ENCODE measurements at regions not wholly inside any gene's neighbourhood (a gene's known extent, or its start where the extent isn't known, plus 50 kb on each side); places are given as distances from the start of the nearest gene placed in this dataset.

- no peaks in the 10 kb centered on the region for H3K27me3 ChIP-seq
- intact Hi-C loops (cut with DNase I; ENCODE audit: low total_unique reads) (no loop called here), in situ Hi-C loops (cut with MboI; ENCODE audit: low sequenced_read_pairs in 4 of 4) (no loop called here)
- H3K9me3 ChIP-seq, result no peaks in the 10 kb centered on the region
- no peak overlapping the region for H3K4me3 ChIP-seq
- no peak for ATAC-seq
- no peak overlapping the region for H3K27ac ChIP-seq
- no peaks in the 10 kb centered on the region for H3K36me3 ChIP-seq
- TF ChIP-seq CTCF (IDR thresholded peaks at IDR 0.05 in 4 of 5, conservative IDR thresholded peaks at IDR 0.05 in 1 of 5), result no peak
- no peak for TF ChIP-seq POLR2A (IDR thresholded peaks at IDR 0.05)
- DNase-seq, result no peak
- no peaks in the 10 kb centered on the region for H3K4me1 ChIP-seq
Observed at GRCh38 chr21:35753308-35753707, 307.0 kb downstream of the SETD4 start.

- Histone ChIP-seq H3K4me3 (no peak overlapping the region), H3K36me3 (no peaks in the 10 kb centered on the region), H3K27ac (no peak overlapping the region), H3K27me3 (no peaks in the 10 kb centered on the region), H3K9me3 (no peaks in the 10 kb centered on the region), H3K4me1 (no peaks in the 10 kb centered on the region)
- TF ChIP-seq CTCF (IDR thresholded peaks at IDR 0.05 in 4 of 5, conservative IDR thresholded peaks at IDR 0.05 in 1 of 5) (no peak), POLR2A (IDR thresholded peaks at IDR 0.05) (no peak)
- in situ Hi-C loops (cut with MboI; ENCODE audit: low sequenced_read_pairs in 4 of 4) (no loop called here), intact Hi-C loops (cut with DNase I; ENCODE audit: low total_unique reads) (no loop called here)
- DNase-seq (no peak), ATAC-seq (no peak)
Observed at GRCh38 chr21:35751171-35751570, 309.2 kb downstream of the SETD4 start.

- Histone ChIP-seq H3K27me3 (no peaks in the 10 kb centered on the region), H3K36me3 (no peaks in the 10 kb centered on the region), H3K4me1 (no peaks in the 10 kb centered on the region), H3K27ac (no peak overlapping the region), H3K4me3 (no peak overlapping the region), H3K9me3 (no peaks in the 10 kb centered on the region)
- in situ Hi-C loops (cut with MboI; ENCODE audit: low sequenced_read_pairs in 4 of 4), result no loop called here
- intact Hi-C loops (cut with DNase I; ENCODE audit: low total_unique reads), result no loop called here
- DNase-seq, result no peak
- no peak for ATAC-seq
- TF ChIP-seq POLR2A (IDR thresholded peaks at IDR 0.05), result no peak
- TF ChIP-seq CTCF (IDR thresholded peaks at IDR 0.05 in 4 of 5, conservative IDR thresholded peaks at IDR 0.05 in 1 of 5), result no peak
Observed at GRCh38 chr21:35749904-35750303, 310.4 kb downstream of the SETD4 start.

- TF ChIP-seq POLR2A (IDR thresholded peaks at IDR 0.05) (no peak), CTCF (IDR thresholded peaks at IDR 0.05 in 4 of 5, conservative IDR thresholded peaks at IDR 0.05 in 1 of 5) (no peak)
- Histone ChIP-seq H3K27me3 (no peaks in the 10 kb centered on the region), H3K4me1 (no peaks in the 10 kb centered on the region), H3K9me3 (no peaks in the 10 kb centered on the region), H3K27ac (no peak overlapping the region), H3K36me3 (no peaks in the 10 kb centered on the region), H3K4me3 (no peak overlapping the region)
- intact Hi-C loops (cut with DNase I; ENCODE audit: low total_unique reads), result no loop called here
- ATAC-seq, result no peak
- DNase-seq, result no peak
- in situ Hi-C loops (cut with MboI; ENCODE audit: low sequenced_read_pairs in 4 of 4), result no loop called here
Observed at GRCh38 chr21:35748678-35749314, 311.5 kb downstream of the SETD4 start.

GRCh38 chr21:35743571-35743970 is 316.8 kb downstream of the SETD4 start:
- in situ Hi-C loops (cut with MboI; ENCODE audit: low sequenced_read_pairs in 4 of 4) (no loop called here), intact Hi-C loops (cut with DNase I; ENCODE audit: low total_unique reads) (no loop called here)
- H3K9me3 ChIP-seq, result no peaks in the 10 kb centered on the region
- H3K4me1 ChIP-seq, result no peaks in the 10 kb centered on the region
- H3K4me3 ChIP-seq, result no peak overlapping the region
- no peak for DNase-seq
- TF ChIP-seq POLR2A (IDR thresholded peaks at IDR 0.05), result no peak
- TF ChIP-seq CTCF (IDR thresholded peaks at IDR 0.05 in 4 of 5, conservative IDR thresholded peaks at IDR 0.05 in 1 of 5), result no peak
- no peaks in the 10 kb centered on the region for H3K27me3 ChIP-seq
- no peak overlapping the region for H3K27ac ChIP-seq
- ATAC-seq, result no peak
- H3K36me3 ChIP-seq, result no peaks in the 10 kb centered on the region
